Right lobe of liver (tissue), 4 donors: ENCODE measurements at regions not wholly inside any gene's neighbourhood (a gene's known extent, or its start where the extent isn't known, plus 50 kb on each side); places are given as distances from the start of the nearest gene placed in this dataset.

Experiments
- CTCF ChIP-seq, 4 donors: fragments of 200-600 bp in 3 of 4; fragments of 450-650 bp in 1 of 4; IDR thresholded peaks; one replicate each; pipeline versions ENCODE4 v1.5.1 to v1.8.0; 2016 to 2022; ENCODE audit warnings: antibody characterized with exemption in 4 of 4, mild to moderate bottlenecking in 2 of 4
- POLR2A ChIP-seq: fragments of 450-650 bp; IDR thresholded peaks from one replicate; pipeline ENCODE4 v1.6.1; 2017; ENCODE audit warnings: antibody characterized with exemption, mild to moderate bottlenecking
- donor health status: DM: no; HTN: no; CAD: no.
- donor health status: DM: no; HTN: no; CAD: no.
- donor health status: DM: no; HTN: yes; CAD: no.

- TF ChIP-seq CTCF (IDR thresholded peaks at IDR 0.05) (no peak), POLR2A (no peak)
These were observed 203.7 kb upstream of the ZNF804A start for GRCh38 chr2:184394642-184395041.
